ENCODE measurements at regions not wholly inside any gene's neighbourhood (a gene's known extent, or its start where the extent isn't known, plus 50 kb on each side); places are given as distances from the start of the nearest gene placed in this dataset.

DNA sequence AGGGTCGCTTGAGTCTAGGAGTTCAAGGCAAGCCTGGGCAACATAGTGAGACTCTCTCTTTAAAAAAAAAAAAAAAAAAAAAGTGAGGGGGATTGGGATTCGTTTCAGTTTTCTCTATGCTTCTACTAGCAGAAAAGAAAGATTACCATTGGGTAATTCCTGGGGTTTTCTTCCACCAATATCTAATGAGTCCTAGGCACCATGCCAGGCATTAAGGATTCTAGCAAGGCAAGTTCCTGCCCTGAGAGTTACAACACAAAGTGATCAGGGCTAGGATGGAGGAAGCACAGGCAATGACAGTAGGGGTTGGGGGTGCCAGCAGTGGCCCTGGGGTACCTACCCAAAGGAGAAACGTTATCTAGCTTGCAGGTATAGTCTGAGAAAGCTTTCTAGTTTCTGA lies 90.8 kb downstream of the PCDH1 start:
- no peak for TF ChIP-seq POLR2A (IDR thresholded peaks at IDR 0.05)
- TF ChIP-seq, protein P1, sequence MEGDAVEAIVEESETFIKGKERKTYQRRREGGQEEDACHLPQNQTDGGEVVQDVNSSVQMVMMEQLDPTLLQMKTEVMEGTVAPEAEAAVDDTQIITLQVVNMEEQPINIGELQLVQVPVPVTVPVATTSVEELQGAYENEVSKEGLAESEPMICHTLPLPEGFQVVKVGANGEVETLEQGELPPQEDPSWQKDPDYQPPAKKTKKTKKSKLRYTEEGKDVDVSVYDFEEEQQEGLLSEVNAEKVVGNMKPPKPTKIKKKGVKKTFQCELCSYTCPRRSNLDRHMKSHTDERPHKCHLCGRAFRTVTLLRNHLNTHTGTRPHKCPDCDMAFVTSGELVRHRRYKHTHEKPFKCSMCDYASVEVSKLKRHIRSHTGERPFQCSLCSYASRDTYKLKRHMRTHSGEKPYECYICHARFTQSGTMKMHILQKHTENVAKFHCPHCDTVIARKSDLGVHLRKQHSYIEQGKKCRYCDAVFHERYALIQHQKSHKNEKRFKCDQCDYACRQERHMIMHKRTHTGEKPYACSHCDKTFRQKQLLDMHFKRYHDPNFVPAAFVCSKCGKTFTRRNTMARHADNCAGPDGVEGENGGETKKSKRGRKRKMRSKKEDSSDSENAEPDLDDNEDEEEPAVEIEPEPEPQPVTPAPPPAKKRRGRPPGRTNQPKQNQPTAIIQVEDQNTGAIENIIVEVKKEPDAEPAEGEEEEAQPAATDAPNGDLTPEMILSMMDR (IDR thresholded peaks at IDR 0.05): no peak
- TF ChIP-seq EP300 (IDR thresholded peaks at IDR 0.05): no peak
